Activated naive CD4-positive, alpha-beta T cell treated with anti-CD3 and anti-CD28 coated beads for 36 hours (primary cell): ENCODE measurements at regions not wholly inside any gene's neighbourhood (a gene's known extent, or its start where the extent isn't known, plus 50 kb on each side); places are given as distances from the start of the nearest gene placed in this dataset.
"Not testable (repeated sequence)": the region's sequence is repeated elsewhere in the genome, so short reads cannot be mapped to it uniquely, and the experiment has no call there.

Experiments used
- CTCF ChIA-PET: fragments of 350-600 bp; sonication (Branson Sonifier 250); formaldehyde crosslinking; loops from one replicate; lab custom pipeline; 2021; ENCODE audit warnings: antibody characterized with exemption; lab: Charles Lee
- DNase-seq: peaks from one replicate; pipeline ENCODE4 v3.0.0-alpha.2; 2020
- H3K27ac Mint-ChIP-seq: one replicate; pipeline ENCODE4 v1.8.0; 2021; ENCODE audit warnings: mild to moderate bottlenecking, mixed read lengths
- H3K27me3 Mint-ChIP-seq: one replicate; pipeline ENCODE4 v1.8.0; 2021; ENCODE audit warnings: low read depth, mixed read lengths
- H3K36me3 Mint-ChIP-seq: one replicate; pipeline ENCODE4 v1.8.0; 2021; ENCODE audit warnings: low read depth, mixed read lengths
- H3K4me1 Mint-ChIP-seq: one replicate; pipeline ENCODE4 v1.8.0; 2021; ENCODE audit warnings: low read depth, mixed read lengths
- H3K4me3 Mint-ChIP-seq: one replicate; pipeline ENCODE4 v1.8.0; 2021; ENCODE audit warnings: mild to moderate bottlenecking, moderate library complexity, mixed read lengths
- H3K9me3 Mint-ChIP-seq: one replicate; pipeline ENCODE4 v1.8.0; 2021; ENCODE audit warnings: mixed read lengths
- intact Hi-C: fragments of 100-400 bp; cut with micrococcal nuclease; formaldehyde crosslinking; loops from one replicate; pipeline ENCODE4 v1.15.1; 2023

DNA sequence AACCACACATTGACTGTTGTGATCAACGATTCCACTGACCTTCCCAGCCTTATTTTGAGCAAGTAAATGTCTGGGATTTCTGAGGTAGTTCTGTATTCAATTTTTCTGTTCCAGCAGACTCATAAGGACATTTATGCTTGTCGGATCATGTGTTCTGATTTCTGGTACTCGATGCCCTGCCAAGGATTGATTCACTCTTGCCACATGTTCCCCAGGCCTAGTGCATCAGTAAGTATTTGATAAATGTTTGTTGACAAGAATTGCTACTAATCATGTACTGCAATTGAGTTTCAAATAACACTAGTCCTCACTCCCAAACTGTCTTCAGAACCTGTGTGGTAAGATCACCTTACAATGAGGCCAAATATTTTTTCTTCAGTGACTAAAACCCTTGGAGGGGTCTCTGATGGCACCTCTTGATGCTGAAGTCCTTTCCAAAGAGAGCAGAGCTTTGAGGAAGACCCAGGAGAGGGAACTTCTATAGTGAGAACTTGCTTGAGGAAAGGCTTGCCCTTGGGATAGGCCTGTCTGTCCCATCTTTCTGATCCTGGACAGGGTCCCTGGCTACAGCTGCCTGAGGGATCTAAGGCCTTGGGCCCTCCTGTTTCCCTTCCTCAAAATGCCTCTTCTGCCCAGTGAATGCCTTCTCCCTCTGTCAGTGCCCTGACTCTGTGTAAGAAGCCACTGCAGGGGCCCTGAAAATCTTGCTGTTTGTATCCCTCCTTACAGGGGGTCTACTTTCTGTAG is 115.8 kb upstream of the FAM78B start:
- Mint-ChIP-seq H3K4me3 (no peak overlapping the region), H3K27me3 (peaks cover 6% of the 10 kb centered on the region), H3K27ac (no peak overlapping the region), H3K9me3 (peaks cover 4% of the 10 kb centered on the region), H3K36me3 (no peaks in the 10 kb centered on the region), H3K4me1 (no peaks in the 10 kb centered on the region)
- CTCF ChIA-PET: no interaction called here
- intact Hi-C loops: no loop called here
- DNase-seq: no peak

DNA sequence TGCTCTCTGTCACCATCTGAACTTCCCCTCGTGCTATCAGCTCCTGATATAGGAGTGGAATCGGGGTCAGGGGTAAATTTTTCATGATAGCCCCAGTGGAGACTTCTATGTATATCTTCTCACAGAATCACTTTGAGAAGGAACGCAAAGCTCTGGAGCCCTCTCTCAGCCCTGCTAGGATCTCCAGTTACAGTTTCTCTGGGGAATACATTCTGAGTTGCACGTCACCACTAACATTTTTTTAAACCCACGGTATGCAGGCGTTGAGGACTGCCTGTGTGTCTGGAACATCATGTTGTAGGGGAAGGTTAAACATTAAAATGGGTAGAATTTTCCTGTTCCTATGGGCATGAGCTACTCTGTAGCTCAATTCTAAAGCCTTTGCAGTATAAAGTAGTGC is 116.4 kb upstream of the FAM78B start:
- Mint-ChIP-seq H3K36me3 (no peaks in the 10 kb centered on the region), H3K4me1 (no peaks in the 10 kb centered on the region), H3K9me3 (peaks cover 2% of the 10 kb centered on the region), H3K27ac (no peak overlapping the region), H3K4me3 (no peak overlapping the region), H3K27me3 (peaks cover 6% of the 10 kb centered on the region)
- CTCF ChIA-PET: no interaction called here
- DNase-seq: no peak
- intact Hi-C loops: no loop called here

DNA sequence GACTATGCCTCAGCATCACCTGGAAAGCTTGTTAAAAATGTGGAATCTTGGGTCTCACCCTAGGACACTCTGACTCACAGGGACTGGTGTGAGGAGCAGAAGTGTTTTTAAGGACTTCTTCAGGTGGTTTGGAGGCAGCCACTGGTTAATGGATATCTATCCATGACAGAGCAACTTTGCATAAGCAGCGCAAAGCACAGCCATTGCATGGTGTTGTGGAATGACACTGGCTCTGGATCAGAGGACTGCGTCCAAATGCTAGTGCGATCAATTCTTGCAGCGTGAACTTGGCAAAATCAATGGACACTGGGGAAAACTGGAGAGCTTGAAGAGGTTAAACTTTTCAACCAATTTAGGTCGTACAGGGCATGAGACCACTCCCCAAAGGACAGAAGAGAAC is 116.8 kb upstream of the FAM78B start:
- H3K36me3 Mint-ChIP-seq: no peaks in the 10 kb centered on the region
- H3K27me3 Mint-ChIP-seq: peaks cover 6% of the 10 kb centered on the region
- intact Hi-C loops: no loop called here
- H3K27ac Mint-ChIP-seq: no peak overlapping the region
- CTCF ChIA-PET: no interaction called here
- H3K4me1 Mint-ChIP-seq: no peaks in the 10 kb centered on the region
- DNase-seq: no peak
- peaks cover 2% of the 10 kb centered on the region for H3K9me3 Mint-ChIP-seq
- H3K4me3 Mint-ChIP-seq: no peak overlapping the region

DNA sequence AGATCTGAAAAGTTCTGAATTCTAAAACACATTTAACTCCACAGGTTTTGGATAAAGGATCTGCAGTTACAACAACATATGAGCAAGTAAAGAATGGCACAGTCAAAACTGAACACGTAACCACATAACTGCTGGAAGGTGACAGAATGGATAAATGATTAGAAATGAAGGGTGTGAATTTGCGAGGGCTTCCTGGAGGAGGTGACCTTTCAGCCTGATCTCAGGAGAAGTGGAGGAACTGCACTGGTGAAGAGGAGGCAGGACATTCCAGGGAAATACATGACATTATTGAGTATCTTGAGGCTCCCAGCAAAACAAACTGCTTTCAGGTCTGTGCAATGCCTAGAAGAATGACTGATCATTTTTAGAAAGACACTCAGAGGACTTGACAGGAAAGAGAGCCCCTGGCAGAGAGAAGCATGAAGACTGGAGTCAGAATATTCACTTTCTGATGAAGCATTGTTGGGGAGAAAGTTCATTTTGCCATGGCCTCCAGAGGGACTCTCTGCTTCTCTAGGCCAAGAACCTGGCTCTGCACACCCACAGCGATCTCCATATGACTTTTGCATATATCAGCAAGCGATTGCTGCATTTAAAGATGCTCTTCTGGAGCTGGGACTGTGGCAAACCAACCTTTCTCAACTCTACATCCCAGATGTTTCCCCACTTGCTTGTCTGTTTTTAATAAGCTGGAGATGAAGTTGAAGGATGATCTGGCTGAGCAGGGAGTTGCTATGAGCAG is 122.7 kb upstream of the FAM78B start:
- CTCF ChIA-PET: no interaction called here
- Mint-ChIP-seq H3K36me3 (no peaks in the 10 kb centered on the region), H3K27ac (no peak overlapping the region), H3K4me3 (no peak overlapping the region), H3K4me1 (no peaks in the 10 kb centered on the region), H3K9me3 (peaks cover 2% of the 10 kb centered on the region), H3K27me3 (peaks cover 4% of the 10 kb centered on the region)
- intact Hi-C loops: no loop called here
- no peak for DNase-seq

DNA sequence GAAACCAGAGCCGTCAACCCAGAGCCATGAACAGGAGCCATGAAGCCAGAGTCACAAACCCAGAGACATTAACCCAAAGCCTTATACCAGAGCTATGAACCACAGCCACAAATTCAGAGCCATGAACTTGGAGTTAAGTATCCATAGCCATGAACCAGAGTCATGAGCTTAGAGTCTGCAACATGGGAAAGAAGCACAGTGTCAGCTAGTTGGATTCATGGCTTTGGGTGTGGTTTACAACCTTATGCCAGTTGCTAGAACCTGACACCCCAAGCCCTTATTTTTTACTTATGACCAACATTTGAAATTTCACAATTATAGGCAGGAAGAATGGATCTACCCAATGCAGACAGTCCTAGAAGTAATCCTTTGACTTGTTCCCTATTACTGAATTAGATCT is 128.9 kb upstream of the FAM78B start:
- H3K27ac Mint-ChIP-seq: no peak overlapping the region
- DNase-seq: no peak
- H3K9me3 Mint-ChIP-seq: no peaks in the 10 kb centered on the region
- H3K36me3 Mint-ChIP-seq: no peaks in the 10 kb centered on the region
- CTCF ChIA-PET: no interaction called here
- intact Hi-C loops: no loop called here
- H3K4me1 Mint-ChIP-seq: no peaks in the 10 kb centered on the region
- no peaks in the 10 kb centered on the region for H3K27me3 Mint-ChIP-seq
- no peak overlapping the region for H3K4me3 Mint-ChIP-seq

DNA sequence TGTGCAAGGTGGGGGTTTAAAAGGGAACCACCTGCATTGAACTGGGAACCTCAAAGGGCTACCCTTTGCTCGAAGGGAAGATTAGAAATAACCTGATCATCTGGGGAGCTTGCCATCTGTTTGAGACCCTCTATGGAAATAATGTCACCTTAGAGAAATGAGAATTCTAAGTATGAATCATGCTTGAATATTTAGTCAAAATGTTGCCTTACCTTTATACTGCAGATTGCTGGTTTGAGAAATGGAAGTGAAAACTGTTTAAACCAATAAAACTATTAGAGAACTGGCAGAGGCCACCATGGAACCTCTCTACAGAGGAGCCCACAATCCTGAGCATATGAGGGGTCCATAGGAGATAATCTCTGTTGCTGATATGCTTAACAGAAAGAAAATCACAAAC is 131.2 kb upstream of the FAM78B start:
- CTCF ChIA-PET: no interaction called here
- no peak overlapping the region for H3K27ac Mint-ChIP-seq
- H3K27me3 Mint-ChIP-seq: peaks cover 4% of the 10 kb centered on the region
- no peaks in the 10 kb centered on the region for H3K9me3 Mint-ChIP-seq
- no peak overlapping the region for H3K4me3 Mint-ChIP-seq
- H3K36me3 Mint-ChIP-seq: no peaks in the 10 kb centered on the region
- intact Hi-C loops: no loop called here
- no peak for DNase-seq
- H3K4me1 Mint-ChIP-seq: no peaks in the 10 kb centered on the region

DNA sequence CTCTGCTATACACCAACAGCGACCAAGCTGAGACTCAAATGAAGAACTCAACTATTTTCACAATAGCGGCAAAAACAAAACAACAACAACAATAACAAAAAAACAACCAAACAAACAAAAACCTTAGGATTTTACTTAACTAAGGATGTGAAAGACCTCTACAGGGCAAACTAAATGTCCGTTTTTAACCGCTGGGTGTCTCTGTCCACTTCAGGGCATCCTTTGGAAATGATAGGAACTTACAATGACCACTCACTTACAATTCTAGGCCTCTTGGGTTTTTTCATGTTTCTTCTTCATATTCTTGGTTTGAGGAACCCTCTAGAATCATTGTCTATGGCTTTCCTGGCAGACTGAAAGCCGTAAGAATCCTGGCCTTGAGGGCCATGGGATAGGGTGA is 134.0 kb upstream of the FAM78B start:
- H3K4me1 Mint-ChIP-seq: no peaks in the 10 kb centered on the region
- H3K27me3 Mint-ChIP-seq: peaks cover 4% of the 10 kb centered on the region
- CTCF ChIA-PET: no interaction called here
- intact Hi-C loops: no loop called here
- no peaks in the 10 kb centered on the region for H3K9me3 Mint-ChIP-seq
- H3K36me3 Mint-ChIP-seq: no peaks in the 10 kb centered on the region
- H3K4me3 Mint-ChIP-seq: no peak overlapping the region
- DNase-seq: no peak
- no peak overlapping the region for H3K27ac Mint-ChIP-seq

DNA sequence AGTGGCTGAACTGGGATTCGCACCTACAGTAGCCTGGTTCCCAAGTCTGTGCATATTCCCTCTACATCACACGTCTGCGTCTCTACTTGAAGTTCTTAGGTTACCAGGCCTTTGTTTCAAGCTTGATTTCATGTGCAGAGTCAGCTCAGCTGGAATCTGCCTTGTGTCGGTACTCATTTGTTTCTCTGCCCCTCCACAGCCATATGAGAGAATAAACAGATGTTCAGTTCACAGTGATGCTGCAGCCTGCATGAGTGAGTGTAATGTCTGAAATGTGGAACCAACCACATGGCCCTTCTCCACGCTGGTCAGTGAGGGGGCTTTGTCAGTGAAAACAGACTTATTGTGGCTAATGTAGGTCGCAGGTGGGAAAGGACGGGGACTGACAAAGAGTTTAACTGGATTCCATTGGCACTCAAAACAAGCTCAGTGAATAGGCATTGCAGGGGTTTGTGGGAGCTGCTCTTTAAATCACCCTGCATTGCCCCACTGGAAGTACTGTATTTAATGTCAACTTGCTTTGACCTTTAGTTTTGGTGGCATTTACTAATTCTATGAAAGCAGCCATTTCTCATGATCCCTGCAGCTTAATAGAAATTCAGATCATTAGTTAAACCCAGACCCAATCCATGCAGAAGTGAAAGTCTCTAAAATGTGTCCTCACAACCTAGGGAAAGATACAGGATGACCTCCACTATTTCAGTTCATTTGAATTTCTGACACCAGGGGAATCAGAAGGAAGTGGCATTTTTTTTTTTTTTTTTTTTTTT is 136.4 kb upstream of the FAM78B start:
- CTCF ChIA-PET: interaction anchor here (0.6 kb wide), 1 partner anchor 948 kb away, joined by 4 read pairs; no protein-coding TSS in a partner anchor
- H3K27me3 Mint-ChIP-seq: peaks cover 6% of the 10 kb centered on the region
- H3K4me1 Mint-ChIP-seq: no peaks in the 10 kb centered on the region
- H3K27ac Mint-ChIP-seq: no peak overlapping the region
- no peaks in the 10 kb centered on the region for H3K9me3 Mint-ChIP-seq
- no peak for DNase-seq
- H3K36me3 Mint-ChIP-seq: no peaks in the 10 kb centered on the region
- H3K4me3 Mint-ChIP-seq: no peak overlapping the region
- intact Hi-C loops: no loop called here

DNA sequence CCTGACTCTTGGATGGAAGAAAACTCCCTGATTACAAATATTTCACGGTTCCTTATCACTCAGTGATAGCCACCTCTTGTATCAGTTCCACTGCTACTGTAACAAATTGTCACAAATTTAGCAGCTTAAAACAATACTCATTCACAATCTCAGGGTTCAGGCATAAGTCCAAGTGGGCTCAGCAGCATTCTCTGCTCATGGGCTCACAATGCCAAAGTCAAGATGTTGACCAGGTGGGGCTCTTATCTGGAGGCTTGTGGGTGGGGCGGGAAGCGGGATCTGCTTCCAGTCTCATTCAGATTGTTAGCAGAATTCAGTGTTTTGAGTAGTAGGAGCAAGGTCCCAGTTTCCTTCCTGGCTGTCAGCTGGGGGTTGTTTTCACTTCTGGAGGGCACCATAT is 137.3 kb upstream of the FAM78B start:
- H3K36me3 Mint-ChIP-seq: no peaks in the 10 kb centered on the region
- no peaks in the 10 kb centered on the region for H3K9me3 Mint-ChIP-seq
- H3K27me3 Mint-ChIP-seq: peaks cover 6% of the 10 kb centered on the region
- no peaks in the 10 kb centered on the region for H3K4me1 Mint-ChIP-seq
- DNase-seq: no peak
- intact Hi-C loops: no loop called here
- no peak overlapping the region for H3K27ac Mint-ChIP-seq
- CTCF ChIA-PET: no interaction called here
- no peak overlapping the region for H3K4me3 Mint-ChIP-seq

DNA sequence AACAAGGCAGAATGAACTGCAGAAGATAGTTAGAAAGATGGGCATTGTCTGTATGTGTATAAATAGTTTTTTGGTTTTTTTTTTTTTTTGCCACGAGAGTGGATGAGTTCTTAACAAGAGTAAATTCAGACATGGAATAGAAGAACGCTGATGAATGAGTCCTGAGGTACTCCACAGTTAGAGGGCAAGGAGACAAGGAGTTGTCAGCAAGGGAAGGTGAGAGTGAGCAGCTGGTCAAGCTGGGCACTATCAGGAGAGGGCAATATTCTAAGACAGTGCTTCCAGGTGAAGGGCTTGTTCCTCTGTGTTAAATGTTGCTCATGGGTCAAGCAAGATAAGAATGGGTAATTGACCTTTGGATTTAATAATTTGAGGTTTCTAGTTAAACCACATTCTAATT is 138.6 kb upstream of the FAM78B start:
- CTCF ChIA-PET: no interaction called here
- no peaks in the 10 kb centered on the region for H3K4me1 Mint-ChIP-seq
- no peaks in the 10 kb centered on the region for H3K9me3 Mint-ChIP-seq
- H3K27ac Mint-ChIP-seq: no peak overlapping the region
- H3K27me3 Mint-ChIP-seq: peaks cover 6% of the 10 kb centered on the region
- H3K4me3 Mint-ChIP-seq: no peak overlapping the region
- H3K36me3 Mint-ChIP-seq: no peaks in the 10 kb centered on the region
- no peak for DNase-seq
- intact Hi-C loops: no loop called here

DNA sequence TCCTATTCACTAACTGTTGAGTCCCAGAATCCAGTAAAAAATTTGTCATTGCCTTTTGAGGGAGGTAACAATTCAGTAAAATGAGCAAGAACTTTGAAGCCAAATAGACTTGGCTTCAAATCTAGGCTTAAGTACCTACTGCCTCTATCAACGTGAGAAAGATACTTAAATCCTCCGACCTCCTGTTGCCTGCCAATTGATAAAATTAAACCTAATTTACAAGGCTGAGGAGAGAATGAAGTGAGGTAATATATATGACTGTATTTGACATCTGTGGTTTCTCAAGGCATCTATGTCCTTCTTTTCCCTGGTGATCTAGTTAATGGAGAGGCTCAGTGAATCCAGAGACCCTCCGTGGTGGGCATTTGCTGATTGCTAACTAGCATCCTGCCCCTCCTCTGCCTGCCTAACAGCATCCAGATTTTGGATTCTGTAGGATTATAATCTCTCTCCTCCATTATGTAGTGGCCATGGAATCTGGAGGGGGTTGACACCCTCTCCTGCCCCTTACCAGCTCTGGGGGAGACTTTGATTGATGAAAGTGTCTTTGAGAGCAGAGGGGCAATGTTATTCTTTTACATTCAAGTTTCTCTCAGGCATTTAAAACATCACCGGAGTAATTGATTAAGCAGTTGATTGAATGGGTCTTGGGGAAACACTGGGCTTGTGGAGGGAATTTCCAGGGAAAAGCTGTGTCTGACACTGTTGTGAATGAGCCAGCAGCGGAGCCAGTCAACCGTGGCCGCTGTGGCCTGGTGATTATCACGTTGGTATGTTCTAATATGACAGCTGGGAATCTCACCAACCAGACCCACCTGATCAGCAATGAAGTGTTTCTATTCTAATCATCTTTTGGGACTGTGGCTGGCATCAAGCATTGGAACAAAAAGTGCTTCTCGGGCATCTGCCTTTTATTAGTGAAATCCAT is 140.7 kb upstream of the FAM78B start:
- intact Hi-C loops: no loop called here
- CTCF ChIA-PET: no interaction called here
- no peak overlapping the region for H3K27ac Mint-ChIP-seq
- no peak for DNase-seq
- H3K9me3 Mint-ChIP-seq: peaks cover 5% of the 10 kb centered on the region
- H3K27me3 Mint-ChIP-seq: peaks cover 2% of the 10 kb centered on the region
- no peaks in the 10 kb centered on the region for H3K4me1 Mint-ChIP-seq
- no peaks in the 10 kb centered on the region for H3K36me3 Mint-ChIP-seq
- H3K4me3 Mint-ChIP-seq: no peak overlapping the region

DNA sequence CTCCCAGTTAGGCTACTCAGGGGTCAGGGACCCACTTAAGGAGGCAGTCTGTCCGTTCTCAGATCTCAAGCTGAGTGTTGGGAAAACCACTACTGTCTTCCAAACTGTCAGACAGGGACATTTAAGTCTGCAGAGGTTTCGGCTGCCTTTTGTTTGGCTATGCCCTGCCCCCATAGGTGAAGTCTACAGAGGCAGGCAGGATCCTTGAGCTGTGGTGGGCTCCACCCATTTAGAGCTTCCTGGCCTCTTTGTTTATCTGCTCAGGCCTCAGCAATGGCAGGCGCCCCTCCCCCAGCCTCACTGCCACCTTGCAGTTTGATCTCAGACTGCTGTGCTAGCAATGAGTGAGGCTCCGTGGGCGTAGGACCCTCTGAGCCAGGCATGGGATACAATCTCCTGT is 149.5 kb upstream of the FAM78B start:
- H3K27me3 Mint-ChIP-seq, intact Hi-C loops, CTCF ChIA-PET, H3K4me3 Mint-ChIP-seq, H3K4me1 Mint-ChIP-seq, H3K36me3 Mint-ChIP-seq, DNase-seq, H3K27ac Mint-ChIP-seq: not testable (repeated sequence)
- peaks cover 12% of the 10 kb centered on the region for H3K9me3 Mint-ChIP-seq
